Brain microvascular endothelial cell (primary cell): ENCODE measurements at regions not wholly inside any gene's neighbourhood (a gene's known extent, or its start where the extent isn't known, plus 50 kb on each side); places are given as distances from the start of the nearest gene placed in this dataset.

Source experiments
- DNase-seq: peaks from one replicate; pipeline ENCODE4 v3.0.0-alpha.2; 2020
- H3K27ac ChIP-seq: fragments of 250-450 bp; sonication (Bioruptor Pico); 2 replicates; pipeline ENCODE4 v1.5.1; 2020; ENCODE audit warnings: mild to moderate bottlenecking, moderate library complexity
- H3K27me3 ChIP-seq: fragments of 250-450 bp; sonication (Bioruptor Pico); replicated peaks from 2 replicates; pipeline ENCODE4 v1.5.1; 2020; ENCODE audit warnings: mild to moderate bottlenecking
- H3K36me3 ChIP-seq: fragments of 250-450 bp; sonication (Bioruptor Pico); replicated peaks from 2 replicates; pipeline ENCODE4 v1.5.1; 2020; ENCODE audit warnings: mild to moderate bottlenecking
- H3K4me3 ChIP-seq: 2 replicates; pipeline ENCODE4 v1.5.1; 2011; ENCODE audit warnings: low read depth, mild to moderate bottlenecking, control low read depth, low read length, moderate library complexity
- in situ Hi-C: cut with HindIII; loops from 2 replicates; pipeline ENCODE4 v1.10.0; 2017; ENCODE audit warnings: low sequenced_read_pairs, low pct_ligation_motif_present
- TF ChIP-seq, protein P1 (sequence below): IDR thresholded peaks from 2 replicates; pipeline ENCODE4 v1.5.1; 2011; ENCODE audit warnings: low read depth, mild to moderate bottlenecking, moderate library complexity, low read length, control low read depth, inconsistent platforms; ENCODE audit errors: missing control alignments

DNA sequence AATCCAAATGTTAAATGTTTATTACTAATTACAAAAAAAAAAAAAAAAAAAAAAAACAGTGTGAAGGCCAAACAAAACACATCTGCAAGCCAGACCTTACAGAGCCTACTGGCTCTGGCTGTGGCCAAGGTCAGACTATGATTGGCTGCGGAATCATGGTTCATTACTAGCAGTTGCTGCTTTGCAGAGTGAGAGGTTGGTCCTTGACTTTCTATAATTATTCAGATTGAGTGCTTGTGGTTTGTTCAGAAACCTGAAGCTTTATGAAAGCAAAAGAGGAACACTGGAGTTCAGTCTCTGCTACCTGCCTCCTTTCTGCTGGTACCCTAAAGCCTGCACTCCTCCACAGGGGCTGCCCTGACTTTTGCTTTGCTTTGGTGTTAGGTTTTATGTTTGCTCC lies 550.9 kb downstream of the BCL11B start:
- Histone ChIP-seq H3K36me3 (no peaks in the 10 kb centered on the region), H3K27me3 (no peaks in the 10 kb centered on the region), H3K4me3 (no peak overlapping the region), H3K27ac (no peak overlapping the region)
- in situ Hi-C loops: no loop called here
- TF ChIP-seq, protein P1, sequence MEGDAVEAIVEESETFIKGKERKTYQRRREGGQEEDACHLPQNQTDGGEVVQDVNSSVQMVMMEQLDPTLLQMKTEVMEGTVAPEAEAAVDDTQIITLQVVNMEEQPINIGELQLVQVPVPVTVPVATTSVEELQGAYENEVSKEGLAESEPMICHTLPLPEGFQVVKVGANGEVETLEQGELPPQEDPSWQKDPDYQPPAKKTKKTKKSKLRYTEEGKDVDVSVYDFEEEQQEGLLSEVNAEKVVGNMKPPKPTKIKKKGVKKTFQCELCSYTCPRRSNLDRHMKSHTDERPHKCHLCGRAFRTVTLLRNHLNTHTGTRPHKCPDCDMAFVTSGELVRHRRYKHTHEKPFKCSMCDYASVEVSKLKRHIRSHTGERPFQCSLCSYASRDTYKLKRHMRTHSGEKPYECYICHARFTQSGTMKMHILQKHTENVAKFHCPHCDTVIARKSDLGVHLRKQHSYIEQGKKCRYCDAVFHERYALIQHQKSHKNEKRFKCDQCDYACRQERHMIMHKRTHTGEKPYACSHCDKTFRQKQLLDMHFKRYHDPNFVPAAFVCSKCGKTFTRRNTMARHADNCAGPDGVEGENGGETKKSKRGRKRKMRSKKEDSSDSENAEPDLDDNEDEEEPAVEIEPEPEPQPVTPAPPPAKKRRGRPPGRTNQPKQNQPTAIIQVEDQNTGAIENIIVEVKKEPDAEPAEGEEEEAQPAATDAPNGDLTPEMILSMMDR: no peak
- DNase-seq: no peak

DNA sequence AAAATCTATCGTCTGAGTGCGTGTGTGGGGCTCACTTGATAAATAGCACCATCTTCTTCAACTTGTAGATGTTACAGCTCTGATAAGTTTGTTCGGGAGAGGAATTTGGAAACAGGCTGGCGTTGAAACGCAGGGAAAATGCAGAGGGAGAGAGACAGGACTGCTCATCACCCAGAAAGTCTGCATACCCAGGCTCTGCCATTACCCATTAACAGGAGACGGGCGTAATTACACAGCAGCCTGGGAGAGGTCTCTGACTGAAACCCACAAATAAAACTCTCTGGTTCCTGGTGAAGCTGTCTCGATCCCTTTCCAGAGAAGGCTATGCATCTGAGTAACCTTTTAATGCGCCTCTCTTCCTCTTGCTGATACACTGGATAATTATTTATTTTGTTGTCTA lies 547.3 kb downstream of the BCL11B start:
- no peak overlapping the region for H3K27ac ChIP-seq
- no peaks in the 10 kb centered on the region for H3K36me3 ChIP-seq
- in situ Hi-C loops: no loop called here
- no peaks in the 10 kb centered on the region for H3K27me3 ChIP-seq
- H3K4me3 ChIP-seq: no peak overlapping the region
- DNase-seq: no peak
- TF ChIP-seq, protein P1: no peak

DNA sequence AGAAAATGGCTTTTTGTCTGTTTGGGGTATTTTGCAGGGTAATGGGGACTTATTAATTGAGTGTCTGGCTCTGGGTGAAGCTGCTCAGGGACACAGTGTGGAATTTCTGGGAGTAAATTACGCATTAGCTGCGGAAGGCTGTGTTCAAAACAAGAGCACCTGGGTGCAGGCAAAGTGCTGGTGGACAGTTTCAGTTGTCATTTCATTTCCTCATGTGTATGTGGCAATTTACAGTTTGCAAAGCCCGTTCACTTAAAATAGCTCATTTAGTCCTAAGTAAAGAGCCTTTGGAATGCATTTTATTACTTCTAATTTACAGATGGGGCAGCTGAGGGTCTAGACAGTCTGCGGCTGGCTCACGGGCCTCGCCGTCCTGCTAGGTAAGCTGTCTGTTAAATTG lies 546.8 kb downstream of the BCL11B start:
- Histone ChIP-seq H3K36me3 (no peaks in the 10 kb centered on the region), H3K27me3 (no peaks in the 10 kb centered on the region), H3K27ac (no peak overlapping the region), H3K4me3 (no peak overlapping the region)
- TF ChIP-seq, protein P1: no peak
- DNase-seq: no peak
- in situ Hi-C loops: no loop called here

DNA sequence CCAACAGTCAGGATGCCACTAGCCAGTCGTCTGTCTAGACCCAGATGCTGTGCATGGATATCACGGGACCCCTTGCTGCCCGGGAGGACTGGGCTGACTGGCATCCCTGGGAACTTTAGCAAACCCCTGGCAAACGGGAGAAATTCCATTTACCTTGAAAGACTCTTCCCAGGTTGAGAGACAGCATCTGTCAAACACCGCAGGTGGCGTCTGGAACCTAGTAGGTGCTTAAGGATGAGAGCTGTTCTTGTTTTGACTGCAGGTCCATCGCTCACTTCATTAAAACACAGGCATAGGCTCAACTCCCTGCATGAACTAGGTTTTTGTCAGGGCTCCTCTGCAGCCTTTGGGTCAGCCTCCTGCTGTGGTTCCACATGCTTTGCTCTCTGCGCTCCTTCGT lies 546.3 kb downstream of the BCL11B start:
- H3K27me3 ChIP-seq: no peaks in the 10 kb centered on the region
- in situ Hi-C loops: no loop called here
- H3K4me3 ChIP-seq: no peak overlapping the region
- TF ChIP-seq, protein P1: no peak
- DNase-seq: no peak
- no peak overlapping the region for H3K27ac ChIP-seq
- no peaks in the 10 kb centered on the region for H3K36me3 ChIP-seq

DNA sequence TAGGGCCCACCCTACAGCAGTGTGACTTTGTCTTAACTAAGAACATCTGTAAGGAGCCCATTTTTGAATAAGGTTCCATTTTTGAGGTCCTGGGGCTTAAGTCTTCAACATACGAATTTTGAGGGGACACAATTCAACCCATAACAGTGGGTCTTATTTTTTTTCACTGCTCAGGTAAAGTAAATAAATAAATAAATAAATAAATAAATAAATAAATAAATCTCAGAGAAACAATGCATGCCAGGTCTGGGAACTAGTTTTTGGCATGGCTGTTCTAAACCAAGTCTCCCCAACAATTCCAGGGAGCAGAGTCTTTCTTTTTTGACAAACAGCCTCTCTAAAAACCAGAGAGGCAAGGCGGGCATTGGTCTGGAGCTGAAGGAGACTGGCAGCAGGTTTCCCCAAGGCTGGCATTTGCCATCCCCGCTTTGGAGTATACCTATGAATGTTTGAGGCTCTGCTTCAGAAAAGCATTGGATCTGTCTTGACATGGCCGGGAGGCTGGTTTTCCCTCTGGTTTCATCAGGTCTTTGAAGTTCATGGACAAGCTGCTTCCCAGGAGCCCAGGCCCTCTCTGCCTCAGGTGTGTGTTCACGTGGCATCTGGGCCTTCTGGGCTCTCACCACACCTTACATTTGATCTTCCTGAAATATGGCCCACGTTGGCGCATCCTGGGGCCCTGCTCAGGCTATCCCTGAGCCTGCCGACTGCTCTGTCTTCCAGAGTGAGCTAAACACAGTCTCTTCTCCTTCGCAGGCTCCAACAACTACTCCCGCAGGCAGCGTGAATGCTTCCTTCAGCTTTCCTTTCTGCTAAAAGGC lies 545.2 kb downstream of the BCL11B start:
- DNase-seq: no peak
- H3K36me3 ChIP-seq: no peaks in the 10 kb centered on the region
- H3K27ac ChIP-seq: no peak overlapping the region
- H3K27me3 ChIP-seq: no peaks in the 10 kb centered on the region
- H3K4me3 ChIP-seq: no peak overlapping the region
- TF ChIP-seq, protein P1: no peak
- in situ Hi-C loops: no loop called here

DNA sequence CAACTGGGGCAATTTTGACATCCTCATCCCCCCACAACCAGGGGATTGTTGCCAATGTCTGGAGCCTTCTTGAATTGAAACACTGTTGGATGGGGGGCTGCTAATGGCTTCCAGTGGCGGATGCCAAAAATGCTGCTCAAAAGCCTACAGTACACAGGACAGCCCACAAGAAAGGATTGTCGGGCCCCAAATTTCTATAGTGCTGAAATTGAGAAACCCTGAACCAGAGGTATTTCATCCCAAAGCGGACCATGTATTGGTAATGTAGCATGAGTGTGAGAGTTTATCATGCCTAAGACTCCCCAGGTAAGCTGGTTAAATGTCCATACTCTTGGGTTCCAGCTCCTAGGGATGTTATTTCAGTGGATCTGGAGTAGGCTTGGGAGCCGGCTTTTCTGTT lies 544.0 kb downstream of the BCL11B start:
- in situ Hi-C loops: no loop called here
- H3K4me3 ChIP-seq: no peak overlapping the region
- TF ChIP-seq, protein P1: no peak
- H3K27me3 ChIP-seq: no peaks in the 10 kb centered on the region
- DNase-seq: no peak
- no peak overlapping the region for H3K27ac ChIP-seq
- H3K36me3 ChIP-seq: no peaks in the 10 kb centered on the region
